ENCODE measurements at regions not wholly inside any gene's neighbourhood (a gene's known extent, or its start where the extent isn't known, plus 50 kb on each side); places are given as distances from the start of the nearest gene placed in this dataset.

- Histone ChIP-seq H3K36me3 (ENCODE audit: control insufficient read depth, insufficient read depth, low read length) (no peaks in the 10 kb centered on the region), H3K27ac (ENCODE audit: low read depth, low read length) (no peak overlapping the region), H3K4me3 (ENCODE audit: low read depth, low read length) (no peak overlapping the region), H3K4me1 (ENCODE audit: control insufficient read depth, insufficient read depth, low read length) (no peaks in the 10 kb centered on the region), H3K9ac (ENCODE audit: low read depth, low read length) (no peak overlapping the region), H3K9me3 (ENCODE audit: control insufficient read depth, insufficient read depth, low read length) (no peaks in the 10 kb centered on the region), H3K27me3 (ENCODE audit: control insufficient read depth, insufficient read depth, low read length) (no peaks in the 10 kb centered on the region)
Observed at GRCh38 chr3:174431717-174432116, 427.4 kb upstream of the NAALADL2 start.

GRCh38 chr3:174436367-174436766 is 422.8 kb upstream of the NAALADL2 start:
- no peak overlapping the region for H3K4me3 ChIP-seq (ENCODE audit: low read depth, low read length)
- peaks cover 19% of the 10 kb centered on the region for H3K4me1 ChIP-seq (ENCODE audit: control insufficient read depth, insufficient read depth, low read length)
- no peak overlapping the region for H3K27ac ChIP-seq (ENCODE audit: low read depth, low read length)
- H3K9ac ChIP-seq (ENCODE audit: low read depth, low read length): no peak overlapping the region
- H3K36me3 ChIP-seq (ENCODE audit: control insufficient read depth, insufficient read depth, low read length): no peaks in the 10 kb centered on the region
- H3K27me3 ChIP-seq (ENCODE audit: control insufficient read depth, insufficient read depth, low read length): no peaks in the 10 kb centered on the region
- no peaks in the 10 kb centered on the region for H3K9me3 ChIP-seq (ENCODE audit: control insufficient read depth, insufficient read depth, low read length)

GRCh38 chr3:174438501-174439145 is 420.5 kb upstream of the NAALADL2 start:
- H3K27me3 ChIP-seq (ENCODE audit: control insufficient read depth, insufficient read depth, low read length): no peaks in the 10 kb centered on the region; the same call in 1 of the 2 replicates
- H3K27ac ChIP-seq (ENCODE audit: low read depth, low read length): peak overlapping the region; percentile 98
- H3K4me3 ChIP-seq (ENCODE audit: low read depth, low read length): peak overlapping the region; percentile 86; the same call in 1 of the 2 replicates

GRCh38 chr3:174439331-174440252 is 419.5 kb upstream of the NAALADL2 start:
- Histone ChIP-seq H3K27ac (ENCODE audit: low read depth, low read length) (peak overlapping the region; percentile 98), H3K36me3 (ENCODE audit: control insufficient read depth, insufficient read depth, low read length) (no peaks in the 10 kb centered on the region), H3K9ac (ENCODE audit: low read depth, low read length) (peak overlapping the region; percentile 91), H3K4me1 (ENCODE audit: control insufficient read depth, insufficient read depth, low read length) (peaks cover 28% of the 10 kb centered on the region), H3K27me3 (ENCODE audit: control insufficient read depth, insufficient read depth, low read length) (no peaks in the 10 kb centered on the region; the same call in 1 of the 2 replicates), H3K9me3 (ENCODE audit: control insufficient read depth, insufficient read depth, low read length) (no peaks in the 10 kb centered on the region), H3K4me3 (ENCODE audit: low read depth, low read length) (peak overlapping the region; percentile 86)

More at GRCh38 chr3:174438501-174439145, 420.5 kb upstream of the NAALADL2 start:
- Histone ChIP-seq H3K9ac (ENCODE audit: low read depth, low read length) (0 out of 2 replicates have a peak overlapping the region, but pooled peaks have one; percentile 33), H3K4me1 (ENCODE audit: control insufficient read depth, insufficient read depth, low read length) (peaks cover 28% of the 10 kb centered on the region), H3K36me3 (ENCODE audit: control insufficient read depth, insufficient read depth, low read length) (no peaks in the 10 kb centered on the region), H3K9me3 (ENCODE audit: control insufficient read depth, insufficient read depth, low read length) (no peaks in the 10 kb centered on the region)

- peaks cover 28% of the 10 kb centered on the region for H3K4me1 ChIP-seq (ENCODE audit: control insufficient read depth, insufficient read depth, low read length)
- peak overlapping the region; percentile 98 for H3K27ac ChIP-seq (ENCODE audit: low read depth, low read length)
- H3K27me3 ChIP-seq (ENCODE audit: control insufficient read depth, insufficient read depth, low read length): no peaks in the 10 kb centered on the region; the same call in 1 of the 2 replicates
- H3K36me3 ChIP-seq (ENCODE audit: control insufficient read depth, insufficient read depth, low read length): no peaks in the 10 kb centered on the region
- no peaks in the 10 kb centered on the region for H3K9me3 ChIP-seq (ENCODE audit: control insufficient read depth, insufficient read depth, low read length)
- H3K4me3 ChIP-seq (ENCODE audit: low read depth, low read length): peak overlapping the region; percentile 86
- H3K9ac ChIP-seq (ENCODE audit: low read depth, low read length): peak overlapping the region; percentile 91
Observed at GRCh38 chr3:174440253-174440701, 418.9 kb upstream of the NAALADL2 start.

- H3K36me3 ChIP-seq (ENCODE audit: control insufficient read depth, insufficient read depth, low read length): no peaks in the 10 kb centered on the region
- H3K4me1 ChIP-seq (ENCODE audit: control insufficient read depth, insufficient read depth, low read length): peaks cover 28% of the 10 kb centered on the region
- H3K27me3 ChIP-seq (ENCODE audit: control insufficient read depth, insufficient read depth, low read length): no peaks in the 10 kb centered on the region; the same call in 1 of the 2 replicates
- H3K9ac ChIP-seq (ENCODE audit: low read depth, low read length): peak overlapping the region; percentile 91
- H3K27ac ChIP-seq (ENCODE audit: low read depth, low read length): peak overlapping the region; percentile 98
- no peaks in the 10 kb centered on the region for H3K9me3 ChIP-seq (ENCODE audit: control insufficient read depth, insufficient read depth, low read length)
- H3K4me3 ChIP-seq (ENCODE audit: low read depth, low read length): peak overlapping the region; percentile 86
Observed at GRCh38 chr3:174440741-174441587, 418.2 kb upstream of the NAALADL2 start.

GRCh38 chr3:174441588-174442301 is 417.4 kb upstream of the NAALADL2 start:
- Histone ChIP-seq H3K9me3 (ENCODE audit: control insufficient read depth, insufficient read depth, low read length) (no peaks in the 10 kb centered on the region), H3K4me3 (ENCODE audit: low read depth, low read length) (peak overlapping the region; percentile 86), H3K4me1 (ENCODE audit: control insufficient read depth, insufficient read depth, low read length) (peaks cover 28% of the 10 kb centered on the region), H3K27me3 (ENCODE audit: control insufficient read depth, insufficient read depth, low read length) (no peaks in the 10 kb centered on the region; the same call in 1 of the 2 replicates), H3K36me3 (ENCODE audit: control insufficient read depth, insufficient read depth, low read length) (no peaks in the 10 kb centered on the region), H3K9ac (ENCODE audit: low read depth, low read length) (peak overlapping the region; percentile 91), H3K27ac (ENCODE audit: low read depth, low read length) (peak overlapping the region; percentile 98)

GRCh38 chr3:174442302-174442682 is 416.8 kb upstream of the NAALADL2 start:
- Histone ChIP-seq H3K9ac (ENCODE audit: low read depth, low read length) (no peak overlapping the region), H3K4me3 (ENCODE audit: low read depth, low read length) (0 out of 2 replicates have a peak overlapping the region, but pooled peaks have one; percentile 86), H3K36me3 (ENCODE audit: control insufficient read depth, insufficient read depth, low read length) (no peaks in the 10 kb centered on the region), H3K27ac (ENCODE audit: low read depth, low read length) (peak overlapping the region; percentile 98), H3K27me3 (ENCODE audit: control insufficient read depth, insufficient read depth, low read length) (no peaks in the 10 kb centered on the region; the same call in 1 of the 2 replicates), H3K9me3 (ENCODE audit: control insufficient read depth, insufficient read depth, low read length) (no peaks in the 10 kb centered on the region), H3K4me1 (ENCODE audit: control insufficient read depth, insufficient read depth, low read length) (peaks cover 28% of the 10 kb centered on the region)

- Histone ChIP-seq H3K27ac (ENCODE audit: low read depth, low read length) (no peak overlapping the region), H3K9ac (ENCODE audit: low read depth, low read length) (no peak overlapping the region), H3K9me3 (ENCODE audit: control insufficient read depth, insufficient read depth, low read length) (peaks cover 15% of the 10 kb centered on the region; the same call in 1 of the 2 replicates), H3K36me3 (ENCODE audit: control insufficient read depth, insufficient read depth, low read length) (no peaks in the 10 kb centered on the region), H3K4me3 (ENCODE audit: low read depth, low read length) (no peak overlapping the region), H3K27me3 (ENCODE audit: control insufficient read depth, insufficient read depth, low read length) (no peaks in the 10 kb centered on the region; the same call in 1 of the 2 replicates), H3K4me1 (ENCODE audit: control insufficient read depth, insufficient read depth, low read length) (peaks cover 17% of the 10 kb centered on the region)
Observed at GRCh38 chr3:174444391-174444790, 414.7 kb upstream of the NAALADL2 start.

GRCh38 chr3:174457758-174458157 is 401.4 kb upstream of the NAALADL2 start:
- no peak overlapping the region for H3K9ac ChIP-seq (ENCODE audit: low read depth, low read length)
- H3K9me3 ChIP-seq (ENCODE audit: control insufficient read depth, insufficient read depth, low read length): peaks cover 21% of the 10 kb centered on the region
- H3K4me1 ChIP-seq (ENCODE audit: control insufficient read depth, insufficient read depth, low read length): peaks cover 12% of the 10 kb centered on the region
- no peaks in the 10 kb centered on the region for H3K36me3 ChIP-seq (ENCODE audit: control insufficient read depth, insufficient read depth, low read length)
- H3K27me3 ChIP-seq (ENCODE audit: control insufficient read depth, insufficient read depth, low read length): no peaks in the 10 kb centered on the region
- H3K27ac ChIP-seq (ENCODE audit: low read depth, low read length): no peak overlapping the region
- no peak overlapping the region for H3K4me3 ChIP-seq (ENCODE audit: low read depth, low read length)
